HEK293 (cell line): ENCODE measurements at regions not wholly inside any gene's neighbourhood (a gene's known extent, or its start where the extent isn't known, plus 50 kb on each side); places are given as distances from the start of the nearest gene placed in this dataset.

Source experiments
- CTCF ChIA-PET: fragments of 350-600 bp; formaldehyde crosslinking; extraction: SDS; loops from one replicate; lab custom pipeline; 2021; ENCODE audit warnings: antibody characterized with exemption; lab: Yijun Ruan, JAX
- POLR2A ChIA-PET: fragments of 300-600 bp; formaldehyde crosslinking; extraction: SDS; loops from one replicate; lab custom pipeline; 2020; ENCODE audit warnings: antibody characterized with exemption, inconsistent platforms; lab: Yijun Ruan, JAX
- H3K27ac ChIP-seq: fragments of 200-500 bp; sonication (Bioruptor generic); 2 replicates; pipeline ENCODE4 v1.5.1; 2014; ENCODE audit warnings: low read depth, low read length, control low read depth, inconsistent platforms; ENCODE audit errors: extremely low read depth
- H3K36me3 ChIP-seq, 2 experiments: fragments of 200-500 bp in 1 of 2; sonication (Bioruptor generic) in 1 of 2; 1 replicate in 1 of 2; 2 replicates in 1 of 2; pipeline ENCODE4 v1.5.1; 2014 to 2017; ENCODE audit warnings: inconsistent platforms in 2 of 2, low read length in 2 of 2; ENCODE audit not compliant: control insufficient read depth in 2 of 2, insufficient read depth in 1 of 2
- H3K4me1 ChIP-seq: fragments of 200-500 bp; sonication (Bioruptor generic); 2 replicates; pipeline ENCODE4 v1.5.1; 2014; ENCODE audit warnings: mild to moderate bottlenecking, low read length, inconsistent platforms; ENCODE audit not compliant: control insufficient read depth, insufficient read depth
- H3K4me3 ChIP-seq: 2 replicates; pipeline ENCODE4 v1.5.1; 2011; ENCODE audit warnings: low read depth, mild to moderate bottlenecking, control low read depth, low read length, moderate library complexity
- H3K9me3 ChIP-seq: fragments of 200-500 bp; sonication (Bioruptor generic); 2 replicates; pipeline ENCODE4 v1.5.1; 2014; ENCODE audit warnings: low read depth, low read length, inconsistent platforms; ENCODE audit not compliant: control insufficient read depth, insufficient read depth
- AEBP2 ChIP-seq: fragments of 450-650 bp; formaldehyde crosslinking; IDR thresholded peaks from 2 replicates; pipeline ENCODE4 v1.5.1; 2016; ENCODE audit warnings: missing biosample characterization, missing genetic modification characterization, borderline replicate concordance
- KLF7 ChIP-seq: fragments of 450-650 bp; formaldehyde crosslinking; IDR thresholded peaks from 2 replicates; pipeline ENCODE4 v1.5.1; 2016; ENCODE audit warnings: missing biosample characterization, missing genetic modification characterization, borderline replicate concordance
- PRDM1 ChIP-seq: fragments of 450-650 bp; formaldehyde crosslinking; IDR thresholded peaks from 2 replicates; pipeline ENCODE4; 2016; ENCODE audit warnings: missing biosample characterization, missing genetic modification characterization
- PRDM10 ChIP-seq: fragments of 450-650 bp; formaldehyde crosslinking; IDR thresholded peaks from 2 replicates; pipeline ENCODE4 v1.5.1; 2016; ENCODE audit warnings: missing biosample characterization, missing genetic modification characterization
- SP3 ChIP-seq: fragments of 450-650 bp; formaldehyde crosslinking; IDR thresholded peaks from 2 replicates; pipeline ENCODE4 v1.5.1; 2016; ENCODE audit warnings: missing biosample characterization, missing genetic modification characterization
- YY1 ChIP-seq: fragments of 450-650 bp; formaldehyde crosslinking; IDR thresholded peaks from 2 replicates; pipeline ENCODE4 v1.5.1; 2018; ENCODE audit warnings: missing biosample characterization, missing genetic modification characterization
- ZNF114 ChIP-seq: fragments of 450-650 bp; formaldehyde crosslinking; IDR thresholded peaks from 2 replicates; pipeline ENCODE4 v1.5.0; 2017; ENCODE audit warnings: missing biosample characterization, missing genetic modification characterization
- ZNF302 ChIP-seq: fragments of 450-650 bp; formaldehyde crosslinking; IDR thresholded peaks from 2 replicates; pipeline ENCODE4 v1.5.1; 2016; ENCODE audit warnings: missing biosample characterization, missing genetic modification characterization, low read depth
- ZNF324 ChIP-seq: fragments of 450-650 bp; formaldehyde crosslinking; IDR thresholded peaks from 2 replicates; pipeline ENCODE4 v1.5.1; 2016; ENCODE audit warnings: missing biosample characterization, missing genetic modification characterization
- ZNF501 ChIP-seq: fragments of 450-650 bp; formaldehyde crosslinking; IDR thresholded peaks from 2 replicates; pipeline ENCODE4 v1.5.1; 2016; ENCODE audit warnings: missing biosample characterization, missing genetic modification characterization
- ZNF518A ChIP-seq: fragments of 450-650 bp; formaldehyde crosslinking; conservative IDR thresholded peaks from 2 replicates; pipeline ENCODE4 v1.5.1; 2016; ENCODE audit warnings: low read depth, missing biosample characterization, missing genetic modification characterization
- ZNF549 ChIP-seq: fragments of 450-650 bp; IDR thresholded peaks from 2 replicates; pipeline ENCODE4 v1.5.1; 2018; ENCODE audit warnings: missing biosample characterization, missing genetic modification characterization, mild to moderate bottlenecking, inconsistent platforms, moderate library complexity
- ZNF555 ChIP-seq: fragments of 450-650 bp; formaldehyde crosslinking; conservative IDR thresholded peaks from 2 replicates; pipeline ENCODE4 v1.5.1; 2017; ENCODE audit warnings: missing biosample characterization, mild to moderate bottlenecking, missing genetic modification characterization, inconsistent platforms
- ZNF585B ChIP-seq: fragments of 450-650 bp; formaldehyde crosslinking; IDR thresholded peaks from 2 replicates; pipeline ENCODE4 v1.5.1; 2016; ENCODE audit warnings: missing biosample characterization, missing genetic modification characterization
- ZNF639 ChIP-seq: fragments of 450-650 bp; formaldehyde crosslinking; IDR thresholded peaks from 2 replicates; pipeline ENCODE4 v1.5.1; 2016; ENCODE audit warnings: missing biosample characterization, missing genetic modification characterization
- ZNF645 ChIP-seq: fragments of 450-650 bp; formaldehyde crosslinking; IDR thresholded peaks from 2 replicates; pipeline ENCODE4; 2016; ENCODE audit warnings: missing biosample characterization, missing genetic modification characterization
- ZNF658 ChIP-seq: fragments of 450-650 bp; formaldehyde crosslinking; IDR thresholded peaks from 2 replicates; pipeline ENCODE4; 2016; ENCODE audit warnings: missing biosample characterization, missing genetic modification characterization
- ZNF664 ChIP-seq: fragments of 450-650 bp; formaldehyde crosslinking; IDR thresholded peaks from 2 replicates; pipeline ENCODE4 v1.5.1; 2016; ENCODE audit warnings: missing biosample characterization, missing genetic modification characterization
- ZNF692 ChIP-seq: fragments of 450-650 bp; formaldehyde crosslinking; IDR thresholded peaks from 2 replicates; pipeline ENCODE4 v1.5.1; 2016; ENCODE audit warnings: missing biosample characterization, missing genetic modification characterization
- ZSCAN16 ChIP-seq: fragments of 450-650 bp; formaldehyde crosslinking; IDR thresholded peaks from 2 replicates; pipeline ENCODE4 v1.5.1; 2016; ENCODE audit warnings: missing biosample characterization, missing genetic modification characterization

- CTCF ChIA-PET: interaction anchor here (0.6 to 2.5 kb wide), 23 partner anchors 9 to 1171 kb away, joined by 3 to 12 read pairs (median 3); no protein-coding TSS in a partner anchor
- H3K36me3 ChIP-seq: no peaks in the 10 kb centered on the region
- H3K27ac ChIP-seq: no peak overlapping the region
- no peak for TF ChIP-seq ZNF302
- TF ChIP-seq ZNF664 (tag by site-specific recombination): 0 out of 2 replicates have a peak, but pooled peaks have one; percentile 4
- H3K4me1 ChIP-seq: no peaks in the 10 kb centered on the region
- H3K4me3 ChIP-seq: no peak overlapping the region
- no peaks in the 10 kb centered on the region for H3K9me3 ChIP-seq
- POLR2A ChIA-PET: no interaction called here
Measured at GRCh38 chr10:61024151-61024855, 80.3 kb upstream of the RHOBTB1 start.

GRCh38 chr10:61023053-61023452 lies 79.1 kb upstream of the RHOBTB1 start:
- CTCF ChIA-PET: interaction anchor here (0.6 kb wide), 1 partner anchor 206 kb away, joined by 4 read pairs; no protein-coding TSS in a partner anchor
- POLR2A ChIA-PET: no interaction called here

More at GRCh38 chr10:61023053-61023452, 79.1 kb upstream of the RHOBTB1 start:
- no peak overlapping the region for H3K27ac ChIP-seq
- TF ChIP-seq ZNF518A (tag by site-specific recombination) (no peak), ZNF692 (no peak), KLF7 (no peak), ZNF645 (no peak), ZNF639 (tag by site-specific recombination) (no peak), ZNF549 (tag by site-specific recombination) (no peak), PRDM1 (no peak), AEBP2 (tag by site-specific recombination) (no peak), ZNF555 (no peak), ZNF658 (no peak), ZNF501 (tag by site-specific recombination) (no peak), PRDM10 (tag by site-specific recombination) (no peak), SP3 (tag by site-specific recombination) (no peak), ZSCAN16 (tag by site-specific recombination) (no peak), ZNF114 (tag by site-specific recombination) (no peak), YY1 (tag by site-specific recombination) (no peak), ZNF585B (tag by site-specific recombination) (no peak), ZNF324 (tag by site-specific recombination) (no peak)
- TF ChIP-seq, all 188 proteins: peak for 0
- Histone ChIP-seq H3K4me1 (no peaks in the 10 kb centered on the region), H3K4me3 (no peak overlapping the region), H3K9me3 (no peaks in the 10 kb centered on the region), H3K36me3 (no peaks in the 10 kb centered on the region)
